Testis (tissue), 2 donors: ENCODE measurements at regions not wholly inside any gene's neighbourhood (a gene's known extent, or its start where the extent isn't known, plus 50 kb on each side); places are given as distances from the start of the nearest gene placed in this dataset.

ENCODE experiments used
- CTCF ChIP-seq, 3 experiments: fragments of 450-650 bp in 2 of 3; fragments of 200-600 bp in 1 of 3; sonication (generic) in 1 of 3; IDR thresholded peaks; one replicate each; pipeline ENCODE4 v1.5.1; 2016 to 2019; ENCODE audit warnings: antibody characterized with exemption in 3 of 3, mild to moderate bottlenecking in 2 of 3, moderate library complexity in 1 of 3
- POLR2A ChIP-seq: fragments of 450-650 bp; IDR thresholded peaks from one replicate; pipeline ENCODE4 v1.6.1; 2017; ENCODE audit warnings: antibody characterized with exemption, mild to moderate bottlenecking, moderate library complexity

- TF ChIP-seq CTCF (IDR thresholded peaks at IDR 0.05) (no peak), POLR2A (no peak)
These were observed 165.7 kb upstream of the FN1 start for GRCh38 chr2:215601526-215601925.
